ENCODE measurements at regions not wholly inside any gene's neighbourhood (a gene's known extent, or its start where the extent isn't known, plus 50 kb on each side); places are given as distances from the start of the nearest gene placed in this dataset.

DNA sequence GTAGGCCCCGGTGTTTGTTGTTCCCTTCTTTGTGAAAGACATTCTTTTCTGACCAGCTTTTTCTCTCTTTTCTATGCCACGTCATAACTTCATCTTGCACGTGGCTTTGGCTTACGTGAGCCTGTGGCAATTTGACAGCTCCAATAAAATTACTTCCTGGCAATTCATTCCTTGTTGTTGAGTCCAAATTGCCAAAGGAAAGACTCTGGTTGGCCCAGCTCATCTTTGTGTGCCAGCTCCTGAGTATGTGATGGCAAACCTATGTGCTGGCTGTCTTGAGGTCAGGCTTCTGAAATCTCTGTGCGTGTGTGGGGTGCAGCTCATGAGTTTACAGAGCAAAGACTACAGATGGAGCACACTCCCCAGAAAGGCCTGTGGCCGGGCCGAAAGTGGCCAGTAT, 272.5 kb upstream of the SGK1 start (continued):
- no peak for TF ChIP-seq ZBTB40 (IDR thresholded peaks at IDR 0.05)
- TF ChIP-seq ZBTB40 (CRISPR knock-in tag; IDR thresholded peaks at IDR 0.05) = no peak
- no peak for TF ChIP-seq ERF (CRISPR knock-in tag; IDR thresholded peaks at IDR 0.05)
- no peak for TF ChIP-seq THRB (CRISPR knock-in tag; conservative IDR thresholded peaks at IDR 0.05)
- no peak for TF ChIP-seq ZFP30 (CRISPR knock-in tag; IDR thresholded peaks at IDR 0.05; ENCODE audit: borderline replicate concordance)
- no peak for TF ChIP-seq HMG20B (CRISPR knock-in tag; IDR thresholded peaks at IDR 0.05)
- no peak for TF ChIP-seq CSDE1 (IDR thresholded peaks at IDR 0.05)
